ENCODE measurements at regions not wholly inside any gene's neighbourhood (a gene's known extent, or its start where the extent isn't known, plus 50 kb on each side); places are given as distances from the start of the nearest gene placed in this dataset.

DNA sequence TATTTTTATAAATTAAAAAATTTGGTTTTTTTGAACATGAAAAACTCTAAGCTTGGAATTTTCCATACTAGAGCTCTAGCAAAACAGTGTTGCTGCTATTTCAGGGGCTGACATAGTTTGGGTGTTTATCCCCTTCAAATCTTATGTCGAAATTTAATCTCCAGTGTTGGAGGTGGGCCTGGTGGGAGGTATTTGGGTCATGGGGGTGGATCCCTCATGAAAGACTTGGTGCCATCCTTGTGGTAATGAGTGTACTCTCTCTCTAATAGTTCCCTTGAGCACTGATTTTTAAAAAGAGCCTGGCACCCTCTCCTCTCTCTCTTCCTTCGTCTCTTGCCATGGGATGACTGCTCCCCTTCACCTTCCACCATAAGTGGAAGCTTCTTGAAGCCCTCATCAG lies 244.6 kb upstream of the UBE2E3 start:
- DNase-seq (ENCODE audit: low read depth), result no peak

DNA sequence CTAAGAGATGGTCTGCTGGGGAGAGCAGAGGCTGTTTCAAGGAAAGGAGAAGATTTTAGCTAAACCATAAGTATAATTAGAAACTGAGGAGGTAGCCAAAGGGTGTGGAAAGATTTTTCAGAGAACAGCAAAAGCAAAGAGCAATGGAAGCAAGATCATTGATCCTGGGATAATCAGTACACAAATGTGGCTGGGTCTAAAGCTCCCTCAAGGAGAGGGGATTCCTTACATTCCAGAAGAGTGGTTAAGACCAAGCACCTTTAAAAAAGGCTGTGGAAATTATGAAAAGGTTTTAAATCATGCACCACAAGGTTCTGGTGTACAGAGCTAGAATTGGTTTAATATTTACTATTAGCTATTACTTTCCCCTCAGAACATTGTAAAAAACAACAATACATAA lies 246.0 kb upstream of the UBE2E3 start:
- no peak for DNase-seq (ENCODE audit: low read depth)

DNA sequence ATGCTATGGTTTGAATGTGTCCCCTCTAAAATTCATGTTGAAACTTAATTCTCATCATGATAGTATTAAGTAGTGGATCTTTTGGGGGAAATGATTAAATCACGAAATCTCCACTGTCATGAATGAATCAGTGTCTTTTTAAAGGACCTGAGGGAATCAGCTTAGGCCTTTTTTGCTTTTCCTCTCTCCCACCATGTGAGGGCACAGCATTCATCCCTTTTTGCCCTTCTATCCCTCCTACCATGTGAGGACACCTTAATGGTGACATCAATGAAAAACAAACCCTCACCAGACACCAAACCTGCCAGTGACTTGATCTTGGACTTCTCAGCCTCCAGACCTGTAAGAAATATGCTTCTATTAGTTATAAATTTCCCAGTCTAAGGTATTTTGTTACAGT lies 247.1 kb upstream of the UBE2E3 start:
- DNase-seq (ENCODE audit: low read depth), result no peak

DNA sequence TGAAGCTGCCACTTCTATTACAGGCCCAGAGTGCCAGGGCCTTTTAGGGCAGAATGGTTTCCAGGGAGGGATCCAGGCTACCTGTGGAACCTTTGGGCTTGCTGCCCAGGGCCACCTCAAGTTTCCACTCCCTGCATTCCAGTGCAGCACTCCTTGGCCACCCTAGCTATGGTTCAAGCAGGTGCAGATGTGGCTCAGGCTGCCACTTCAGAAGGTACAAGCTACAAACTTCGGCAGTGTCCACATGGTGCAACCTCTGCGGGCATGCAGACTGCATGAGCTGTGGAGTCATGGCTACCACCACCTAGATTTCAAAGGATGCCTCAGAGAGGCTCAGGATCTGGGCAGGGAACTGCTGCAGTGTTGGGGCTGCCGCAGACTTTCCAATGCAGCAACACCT lies 248.1 kb upstream of the UBE2E3 start:
- no peak for DNase-seq (ENCODE audit: low read depth)

- no peak for DNase-seq (ENCODE audit: low read depth)
Measured at GRCh38 chr2:180730976-180731375, 249.4 kb upstream of the UBE2E3 start.

DNA sequence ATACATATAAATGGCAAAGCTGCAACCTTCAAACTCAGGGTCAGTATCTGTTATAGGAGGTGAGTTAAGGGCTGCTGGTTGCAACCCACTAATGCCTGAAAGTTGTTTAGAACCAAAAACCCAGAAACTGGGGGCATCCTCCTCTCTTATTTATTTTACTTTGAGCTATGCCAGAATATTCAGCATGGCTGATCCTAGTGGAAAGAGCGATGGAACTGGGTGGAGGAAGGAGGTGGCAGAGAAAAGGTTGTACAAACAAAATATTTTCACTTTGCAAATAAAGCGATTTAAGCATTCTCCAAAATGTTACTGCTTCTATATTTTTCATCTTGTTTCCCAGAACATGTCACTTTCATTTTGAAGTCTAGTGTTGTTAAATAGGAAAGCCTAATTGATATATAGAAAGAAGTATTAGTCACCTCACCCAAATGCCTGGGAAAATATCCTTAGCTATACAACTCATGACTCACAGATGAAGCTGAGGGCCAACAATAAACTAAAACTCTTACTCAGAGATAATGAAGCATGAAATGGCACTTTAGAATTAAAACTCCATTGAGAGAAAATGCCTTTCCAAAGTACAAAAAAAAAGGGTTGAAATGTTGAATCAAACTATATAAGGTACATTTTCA lies 251.4 kb upstream of the UBE2E3 start:
- DNase-seq (ENCODE audit: low read depth), result no peak

DNA sequence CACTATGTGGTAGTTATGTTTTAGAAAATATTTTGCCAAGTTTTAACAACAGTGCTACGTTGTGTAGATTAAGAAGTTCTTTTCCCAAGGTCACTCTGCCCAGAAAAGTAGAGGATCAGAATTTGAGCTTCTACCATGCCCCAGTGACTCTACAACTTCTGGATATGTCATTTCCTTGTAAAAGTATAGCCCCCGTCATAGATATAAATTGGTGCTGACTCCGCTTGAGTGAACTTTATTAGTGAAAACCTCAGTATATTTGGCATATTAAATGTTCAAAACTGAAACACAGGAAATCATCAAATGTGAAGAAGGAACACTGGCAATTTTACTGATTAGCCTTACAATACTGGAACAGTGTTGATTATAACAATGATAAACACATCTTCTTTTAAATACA lies 256.7 kb upstream of the UBE2E3 start:
- DNase-seq (ENCODE audit: low read depth), result no peak

- DNase-seq (ENCODE audit: low read depth), result no peak
Measured at GRCh38 chr2:180722551-180723239, 257.7 kb upstream of the UBE2E3 start.

- no peak for DNase-seq (ENCODE audit: low read depth)
Measured at GRCh38 chr2:180720829-180721228, 259.6 kb upstream of the UBE2E3 start.

- no peak for DNase-seq (ENCODE audit: low read depth)
Measured at GRCh38 chr2:180717588-180717987, 262.8 kb upstream of the UBE2E3 start.

GRCh38 chr2:180716186-180717180 lies 263.9 kb upstream of the UBE2E3 start:
- no peak for DNase-seq (ENCODE audit: low read depth)

- DNase-seq (ENCODE audit: low read depth), result no peak
Measured at GRCh38 chr2:180715044-180715443, 265.4 kb upstream of the UBE2E3 start.

GRCh38 chr2:180709392-180710145 lies 270.8 kb upstream of the UBE2E3 start:
- DNase-seq (ENCODE audit: low read depth), result no peak

GRCh38 chr2:180707884-180708205 lies 272.6 kb upstream of the UBE2E3 start:
- DNase-seq (ENCODE audit: low read depth), result no peak

DNA sequence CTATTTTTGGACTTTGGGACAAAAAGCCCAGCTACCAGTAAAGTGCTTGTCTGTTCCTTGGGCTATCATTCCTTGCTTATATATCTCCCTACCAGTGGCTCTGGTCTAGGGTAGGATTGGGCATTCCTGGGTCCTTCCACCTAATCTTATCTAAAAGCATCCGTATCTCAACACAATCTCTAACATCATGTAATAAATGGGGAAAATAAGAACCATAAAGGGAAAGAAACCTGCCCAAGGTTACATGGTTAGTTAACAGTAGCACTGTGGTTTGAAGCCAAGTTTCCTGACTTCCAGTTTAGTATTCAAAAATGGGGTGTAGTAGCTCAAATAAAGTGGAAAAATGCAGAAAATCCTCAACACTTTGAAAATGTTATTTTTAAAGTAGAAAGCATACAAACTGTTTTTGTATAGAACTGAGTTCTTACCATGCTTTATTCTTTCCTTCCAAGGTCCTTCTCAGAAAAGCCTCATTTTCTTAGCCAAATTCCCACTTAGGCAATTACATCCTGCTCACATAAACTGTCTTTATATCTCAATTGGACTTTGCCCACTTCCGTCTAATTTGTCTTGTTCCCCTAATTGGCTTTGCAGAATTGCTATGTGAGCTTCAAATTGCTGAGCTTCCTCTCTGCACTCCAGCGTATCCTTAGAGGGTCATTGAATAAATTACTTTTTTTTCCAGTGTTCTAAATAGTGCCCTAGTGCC lies 273.1 kb upstream of the UBE2E3 start:
- DNase-seq (ENCODE audit: low read depth), result no peak

DNA sequence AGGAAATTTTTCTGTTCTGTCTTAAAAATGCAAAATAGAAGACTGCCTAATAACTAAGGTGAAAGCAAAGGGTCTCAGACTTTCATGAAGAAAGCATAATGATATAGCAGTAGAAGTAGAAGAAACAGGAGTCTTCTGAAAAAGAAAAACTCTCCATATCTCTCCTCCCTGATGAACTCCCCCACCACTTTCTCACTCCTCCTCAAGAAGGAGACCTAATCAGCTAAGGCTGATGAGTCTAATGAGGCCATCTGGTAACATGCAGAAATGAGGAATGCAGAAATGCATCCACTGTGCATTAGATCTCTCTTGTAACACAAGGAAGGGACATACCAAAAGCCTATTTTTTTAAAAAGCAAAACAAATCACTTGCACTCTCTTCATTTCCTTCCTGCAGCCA lies 273.7 kb upstream of the UBE2E3 start:
- DNase-seq (ENCODE audit: low read depth), result no peak

DNA sequence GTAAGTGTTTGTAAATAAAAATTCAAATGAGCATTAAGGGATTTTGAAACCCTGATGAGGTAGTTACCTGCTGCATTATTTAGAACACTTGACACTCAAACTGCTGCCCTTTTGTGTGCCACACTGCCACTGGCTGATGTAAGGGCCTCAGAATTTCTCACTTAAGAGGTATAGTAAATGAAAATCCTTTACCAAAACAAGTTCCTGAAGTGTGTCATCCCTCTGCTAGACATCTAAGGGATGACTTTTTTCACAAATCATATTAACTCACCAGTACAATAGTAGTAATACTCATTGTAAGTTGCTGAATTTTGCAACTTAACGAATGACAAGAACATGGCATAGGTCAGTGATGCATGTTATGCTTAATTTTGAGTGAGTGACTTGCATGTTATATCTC lies 274.9 kb upstream of the UBE2E3 start:
- no peak for DNase-seq (ENCODE audit: low read depth)

DNA sequence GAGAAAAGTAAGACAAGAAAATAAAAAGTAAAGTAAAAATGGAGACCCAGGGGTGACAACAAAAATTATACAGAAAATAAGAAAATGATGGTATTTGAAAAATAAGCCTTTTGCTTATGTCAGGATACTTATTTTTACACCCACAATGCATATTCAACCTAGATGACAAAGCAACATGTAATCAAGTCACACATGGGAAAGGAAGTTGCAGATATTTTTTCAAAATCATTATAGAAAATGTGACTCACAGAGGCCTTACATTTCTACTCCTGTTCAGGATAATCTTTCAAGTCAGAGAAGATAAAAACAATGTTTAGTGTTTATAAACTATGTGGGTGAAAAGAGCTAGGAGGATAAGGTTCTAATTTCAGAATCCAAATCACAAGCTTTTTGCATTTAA lies 275.3 kb upstream of the UBE2E3 start:
- DNase-seq (ENCODE audit: low read depth), result no peak

- DNase-seq (ENCODE audit: low read depth), result no peak
Measured at GRCh38 chr2:180699657-180700361, 280.6 kb upstream of the UBE2E3 start.

DNA sequence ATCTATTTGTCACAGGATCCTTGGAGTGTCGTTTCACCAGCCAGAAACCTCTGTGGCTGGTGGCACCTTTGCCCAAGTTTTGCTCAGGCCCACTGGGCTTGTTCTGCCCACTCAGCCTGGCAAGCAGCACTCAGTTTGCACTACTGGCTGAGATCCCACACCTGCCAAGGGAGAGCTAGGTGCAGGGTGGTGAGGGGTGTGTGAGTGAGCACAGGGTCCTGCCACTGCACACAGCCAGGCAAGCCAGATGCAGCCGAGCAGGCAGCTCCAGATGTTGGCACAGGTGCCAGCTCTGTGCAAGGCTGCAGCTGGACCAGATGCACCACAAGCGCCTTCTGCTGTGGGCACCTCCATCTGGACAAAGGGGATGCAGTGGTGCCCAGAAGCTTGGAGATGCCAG lies 281.7 kb upstream of the UBE2E3 start:
- no peak for DNase-seq (ENCODE audit: low read depth)

Data from activated T-helper 9 cell treated with anti-CD3 and anti-CD28 coated beads, Interleukin-2, amount 50 U/mL, for 16 hours (primary cell).